ENCODE measurements at regions not wholly inside any gene's neighbourhood (a gene's known extent, or its start where the extent isn't known, plus 50 kb on each side); places are given as distances from the start of the nearest gene placed in this dataset.

DNA sequence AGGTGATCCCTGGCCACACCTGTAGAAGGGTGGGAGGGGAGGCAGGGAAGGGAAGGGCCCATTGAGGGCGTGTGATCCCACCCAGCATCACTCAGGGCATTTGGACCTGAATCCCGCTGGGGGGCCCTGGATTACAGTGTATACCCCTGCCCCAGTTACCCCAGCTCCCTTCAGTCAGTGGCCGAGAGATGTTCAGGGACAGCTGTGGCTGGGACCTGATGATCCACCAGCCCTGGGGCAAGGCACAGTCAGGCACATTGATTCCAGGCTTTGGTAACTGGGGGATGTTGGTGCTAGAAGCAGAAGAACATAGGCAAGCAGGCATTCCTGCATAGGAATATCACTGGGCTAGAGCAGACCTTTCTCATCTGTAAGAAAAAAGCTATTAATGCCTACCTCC is 170.3 kb downstream of the FOXL1 start:
- DNase-seq = no peak

GRCh38 chr16:86751076-86752030 is 173.0 kb downstream of the FOXL1 start:
- peak; percentile 27 for DNase-seq

DNA sequence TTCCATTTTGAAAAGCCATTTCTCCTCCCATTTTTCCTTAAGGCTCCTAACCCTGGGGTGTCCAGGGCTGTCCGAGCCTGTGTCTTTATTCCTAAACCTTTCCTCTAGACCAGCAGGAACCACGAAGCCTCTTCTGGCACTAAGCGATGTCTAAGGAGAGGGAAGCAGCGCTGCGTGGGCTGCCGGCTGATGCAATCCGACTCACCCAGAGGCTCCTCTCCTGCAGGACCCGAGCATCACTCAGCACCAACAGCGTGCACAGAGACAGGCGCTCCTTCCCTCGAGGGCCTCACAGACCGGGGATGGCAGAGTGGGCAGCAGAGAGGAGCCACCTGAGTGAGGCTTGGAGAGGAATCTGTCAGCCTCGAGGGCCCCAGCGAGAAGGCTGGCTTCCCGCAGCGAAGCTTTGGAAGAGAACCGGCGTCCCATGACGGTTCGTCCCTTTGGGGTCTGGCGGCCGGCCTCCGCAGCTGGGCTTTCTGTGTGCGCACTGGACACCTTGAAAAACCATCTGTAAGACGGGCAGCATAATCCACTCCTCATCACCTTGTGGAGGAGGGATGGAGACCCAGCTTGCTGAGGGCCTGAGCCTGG is 174.3 kb downstream of the FOXL1 start:
- no peak for DNase-seq

GRCh38 chr16:86753399-86753798 is 175.1 kb downstream of the FOXL1 start:
- DNase-seq = no peak

DNA sequence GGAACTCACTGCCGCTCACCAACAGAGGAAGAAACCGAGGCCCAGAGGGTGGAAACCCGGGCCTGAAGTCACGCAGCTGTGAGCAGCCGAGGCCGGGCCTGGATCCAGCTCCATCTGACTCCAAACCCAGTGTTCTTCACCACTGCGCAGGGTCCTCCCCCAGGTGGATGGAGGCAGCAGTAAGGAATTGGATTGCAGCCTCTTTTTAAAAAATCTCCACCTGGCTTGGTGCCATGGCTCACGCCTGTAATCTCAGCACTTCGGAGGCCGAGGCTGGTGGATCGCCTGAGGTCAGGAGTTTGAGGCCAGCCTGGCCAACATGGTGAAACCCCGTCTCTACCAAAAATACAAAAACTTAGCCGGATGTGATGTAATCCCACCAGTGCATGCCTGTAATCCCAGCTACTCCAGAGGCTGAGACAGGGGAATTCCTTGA is 177.2 kb downstream of the FOXL1 start:
- no peak for DNase-seq

DNA sequence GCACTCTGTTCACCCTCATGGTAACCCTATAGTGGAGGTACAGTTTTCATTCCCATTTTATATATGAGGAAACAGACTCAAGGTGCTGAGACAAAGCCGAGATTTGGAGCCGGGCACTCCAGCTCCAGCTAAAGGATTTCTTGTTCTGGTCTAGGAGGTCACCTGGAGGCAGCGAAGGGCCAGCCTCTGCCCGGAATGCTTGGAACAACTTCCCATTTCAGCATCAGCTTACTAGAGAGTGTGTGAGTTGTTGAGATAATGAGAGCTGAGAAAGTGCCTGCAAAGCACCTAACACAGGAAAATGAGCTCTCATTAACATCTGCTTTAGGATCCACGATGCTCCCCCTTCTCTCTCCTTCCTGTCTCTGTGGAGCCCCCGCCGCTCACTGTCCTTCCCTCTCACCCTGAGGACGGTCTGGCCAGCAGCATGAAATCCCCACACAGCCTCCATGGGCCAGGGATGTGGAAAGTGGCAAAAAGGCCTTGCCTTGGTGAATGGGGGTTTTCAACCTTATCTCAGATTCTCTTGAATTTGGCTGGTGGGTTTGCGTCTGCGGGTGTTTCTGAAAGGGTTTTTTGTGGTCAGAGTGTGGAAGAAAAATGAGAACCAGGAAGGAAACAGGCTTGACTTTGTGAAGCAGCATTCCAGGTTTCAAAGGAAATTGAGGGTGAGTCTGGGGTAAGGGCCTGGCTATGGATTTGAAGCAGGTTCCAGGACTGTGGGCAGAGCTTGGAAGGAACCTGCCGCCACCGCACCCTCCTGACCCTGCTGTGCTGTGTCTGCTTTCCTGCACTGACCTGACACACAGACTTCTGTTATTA is 178.7 kb downstream of the FOXL1 start:
- DNase-seq = no peak

GRCh38 chr16:86757704-86758040 is 179.3 kb downstream of the FOXL1 start:
- no peak for DNase-seq

DNA sequence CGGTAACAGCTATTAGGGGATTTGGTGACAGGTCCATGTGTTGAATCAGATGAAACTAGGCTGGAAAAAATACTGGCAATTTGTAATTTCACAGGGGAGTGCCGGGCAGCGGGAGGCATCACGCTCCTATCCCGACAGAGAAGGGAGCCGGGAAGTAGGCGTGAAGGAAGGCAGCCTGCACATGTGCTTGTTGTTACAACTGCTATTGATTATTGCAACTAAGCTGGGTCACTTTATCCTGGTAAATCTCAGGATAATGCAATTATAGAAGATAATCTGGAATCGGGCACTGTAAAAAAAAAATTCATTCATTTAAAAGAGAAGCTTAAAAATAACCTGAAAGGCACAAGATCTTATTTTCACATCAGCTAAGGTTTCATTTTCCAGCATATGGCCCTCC is 180.6 kb downstream of the FOXL1 start:
- DNase-seq = no peak

- no peak for DNase-seq
Observed at GRCh38 chr16:86761111-86762031, 183.0 kb downstream of the FOXL1 start.

DNA sequence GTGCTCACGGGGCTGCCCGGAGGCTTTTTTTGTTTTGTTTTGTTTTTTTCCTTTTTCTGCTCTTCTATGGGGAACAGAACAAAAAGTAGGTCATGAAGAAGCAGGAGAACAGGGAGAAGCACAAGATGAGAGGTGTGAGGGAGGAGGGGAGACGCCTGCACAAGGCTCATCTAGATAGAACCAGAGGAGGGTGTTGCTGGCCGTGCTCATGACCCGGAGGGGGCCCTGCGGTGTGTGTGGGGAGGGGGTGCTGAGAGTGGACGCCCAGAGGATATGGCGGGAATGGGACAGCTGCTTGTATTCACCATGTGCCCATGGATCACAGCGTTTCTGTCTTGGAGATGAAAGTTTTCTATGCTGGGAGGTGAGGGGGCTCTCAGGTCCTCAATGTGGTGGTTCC is 183.7 kb downstream of the FOXL1 start:
- DNase-seq = no peak

- no peak for DNase-seq
Observed at GRCh38 chr16:86763819-86764218, 185.5 kb downstream of the FOXL1 start.

DNA sequence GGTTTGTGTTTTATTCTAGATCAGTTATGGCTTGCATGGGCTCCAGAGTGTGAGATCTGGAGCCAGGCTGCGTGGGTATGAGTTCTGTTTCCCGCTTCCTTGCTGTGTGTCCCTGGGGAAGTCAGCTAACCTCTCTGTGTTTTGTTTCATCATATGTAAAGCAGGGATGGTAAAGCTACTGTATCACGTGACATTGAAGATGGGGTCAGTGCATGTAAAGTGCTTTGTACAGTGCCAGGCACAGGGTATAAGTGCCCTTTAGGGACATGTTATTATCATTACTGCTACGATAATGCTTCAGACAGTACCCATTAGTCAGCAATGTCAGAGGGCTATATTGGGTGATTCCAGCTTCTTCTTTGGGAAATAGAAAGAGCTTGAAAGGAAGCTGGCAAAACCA is 186.2 kb downstream of the FOXL1 start:
- DNase-seq = no peak

DNA sequence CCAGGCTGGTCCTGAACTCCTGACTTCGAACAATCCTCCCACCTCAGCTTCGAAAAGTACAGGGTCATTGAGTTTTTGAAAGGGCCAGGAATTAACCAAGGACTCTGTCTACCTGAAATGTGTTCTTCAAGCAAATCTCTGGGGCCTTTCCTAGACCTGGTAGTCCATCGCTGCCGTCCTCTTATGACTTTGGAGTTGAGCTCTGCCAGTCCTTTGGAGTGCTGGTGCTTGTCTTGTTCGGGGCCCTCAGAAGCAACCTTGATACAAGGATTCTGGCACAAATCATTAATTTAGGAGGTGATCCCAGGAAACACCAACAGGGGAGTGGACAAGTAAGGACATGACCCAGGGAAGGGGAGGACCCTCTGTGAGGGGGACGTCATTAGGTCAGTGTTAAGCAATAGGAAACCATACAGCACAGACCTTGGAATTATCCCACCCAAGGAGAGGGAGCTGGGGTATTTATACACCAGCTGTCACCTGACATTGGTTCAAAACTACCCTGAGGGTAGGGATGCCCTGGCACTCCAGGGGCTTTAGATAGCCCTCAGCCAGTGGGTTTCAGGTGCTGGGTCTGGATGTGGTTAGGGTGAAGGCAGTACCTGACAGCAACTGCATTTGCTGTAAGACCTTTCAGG is 187.2 kb downstream of the FOXL1 start:
- no peak for DNase-seq

- no peak for DNase-seq
Observed at GRCh38 chr16:86766700-86767099, 188.4 kb downstream of the FOXL1 start.

DNA sequence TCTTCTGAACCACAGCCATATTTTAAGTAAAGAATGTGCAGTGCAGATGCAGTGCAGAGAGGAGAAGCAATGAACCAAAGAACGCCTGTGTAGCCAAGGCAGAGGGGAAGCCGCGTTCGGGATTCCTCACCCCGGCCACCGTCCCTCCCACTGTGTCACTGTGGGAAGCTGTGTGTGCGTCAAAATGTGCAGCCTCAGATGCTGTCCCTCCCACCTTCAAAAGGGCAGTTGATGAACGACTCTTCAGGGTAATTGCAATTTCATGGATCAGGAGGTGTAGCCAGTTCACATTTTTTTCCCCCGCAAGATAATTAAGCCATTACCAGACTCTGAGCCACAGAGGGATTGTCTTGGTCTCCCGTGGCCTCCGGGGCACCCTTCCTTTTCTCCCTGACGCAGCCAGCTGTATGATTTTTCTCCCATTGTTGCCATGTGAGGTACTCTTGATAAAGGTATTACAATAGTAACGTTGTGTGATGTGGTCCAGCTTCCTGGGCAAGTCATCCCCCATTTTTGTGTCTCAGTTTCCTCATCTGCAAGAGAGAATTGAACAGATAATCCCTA is 190.0 kb downstream of the FOXL1 start:
- DNase-seq = no peak

GRCh38 chr16:86768999-86769398 is 190.7 kb downstream of the FOXL1 start:
- DNase-seq = no peak

DNA sequence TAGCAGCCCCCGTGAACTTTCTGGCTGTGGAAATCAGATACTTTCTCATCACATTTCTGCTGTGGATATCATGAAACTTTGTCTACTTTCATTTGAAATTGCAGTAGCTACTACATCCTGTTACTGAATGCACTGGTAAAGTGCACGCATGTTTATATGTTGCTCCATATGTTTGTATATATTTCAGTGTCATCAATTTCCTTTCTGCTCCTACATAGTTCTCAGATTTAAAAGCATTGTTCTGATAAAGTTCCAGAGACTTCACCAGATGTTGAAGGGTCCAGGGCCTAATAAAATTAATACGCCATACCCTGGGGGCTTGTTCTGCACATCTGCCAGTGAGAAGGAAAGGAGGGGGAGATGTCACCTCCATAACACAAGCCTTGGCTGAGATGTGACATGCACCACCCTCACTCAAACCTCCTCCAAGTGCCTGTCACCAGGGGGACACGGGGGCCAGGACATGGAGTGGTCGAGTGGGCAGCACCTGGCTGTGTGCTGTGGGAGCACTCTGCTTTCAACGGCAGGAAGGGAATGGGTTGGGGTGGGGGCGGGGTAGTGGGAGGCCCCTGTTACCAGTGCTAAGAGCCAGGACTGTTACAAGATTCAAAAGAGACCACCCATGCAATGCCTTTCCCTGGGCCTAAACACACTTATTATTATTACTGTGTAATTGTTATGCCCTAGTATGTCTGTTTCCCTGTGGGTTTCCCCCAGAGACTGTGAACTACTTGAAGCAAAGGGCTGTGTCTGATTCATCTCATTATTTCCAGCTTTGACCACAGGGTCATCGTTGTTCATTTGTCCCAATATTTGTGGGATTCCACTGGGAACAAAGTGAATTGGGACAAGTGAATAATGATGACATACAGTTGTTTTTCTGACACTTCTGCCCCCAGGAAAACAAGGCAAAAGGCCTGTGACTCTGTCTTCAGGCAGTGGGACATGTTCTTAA is 193.4 kb downstream of the FOXL1 start:
- no peak for DNase-seq

GRCh38 chr16:86772671-86773353 is 194.5 kb downstream of the FOXL1 start:
- DNase-seq = no peak

- no peak for DNase-seq
Observed at GRCh38 chr16:86773354-86773715, 195.0 kb downstream of the FOXL1 start.

GRCh38 chr16:86774931-86775330 is 196.6 kb downstream of the FOXL1 start:
- no peak for DNase-seq
